ENCODE measurements at regions not wholly inside any gene's neighbourhood (a gene's known extent, or its start where the extent isn't known, plus 50 kb on each side); places are given as distances from the start of the nearest gene placed in this dataset.

GRCh38 chr2:225293638-225294037, 105.9 kb upstream of the NYAP2 start:
- Histone ChIP-seq H3K9ac (ENCODE audit: low read length) (no peak overlapping the region), H3K4ac (ENCODE audit: low read depth in 1 of 2, low read length in 2 of 2) (no peak overlapping the region)
- 84% methylated on average over 5 of the region's 7 CpGs for WGBS

GRCh38 chr2:225290757-225291400, 108.6 kb upstream of the NYAP2 start:
- Histone ChIP-seq H3K23ac (ENCODE audit: low read length in 2 of 2) (no peak overlapping the region), H3K27ac (ENCODE audit: low read length, poor library complexity, severe bottlenecking) (no peak overlapping the region), H3K18ac (ENCODE audit: low read depth in 1 of 2, low read length in 2 of 2) (no peak overlapping the region), H2BK120ac (ENCODE audit: low read depth, low read length) (no peak overlapping the region), H3K4ac (ENCODE audit: low read depth in 1 of 2, low read length in 2 of 2) (no peak overlapping the region), H3K79me1 (replicated peaks; ENCODE audit: low read length, poor library complexity, severe bottlenecking) (no peaks in the 10 kb centered on the region), H3K4me3 (ENCODE audit: insufficient read depth in 1 of 2, low read depth in 1 of 2, low read length in 2 of 2) (no peak overlapping the region), H4K8ac (ENCODE audit: low read length) (no peak overlapping the region), H3K9ac (ENCODE audit: low read length) (no peak overlapping the region), H2AFZ (ENCODE audit: low read depth, low read length) (no peak overlapping the region), H2BK12ac (ENCODE audit: low read length in 2 of 2) (no peak overlapping the region), H3K27me3 (ENCODE audit: control insufficient read depth in 1 of 2, insufficient read depth in 1 of 2, low read length in 2 of 2) (peaks cover 0 to 10% of the 10 kb centered on the region in 2 experiments), H3K9me3 (ENCODE audit: control insufficient read depth, low read length) (no peaks in the 10 kb centered on the region), H2BK15ac (ENCODE audit: low read depth, poor library complexity, severe bottlenecking) (no peak overlapping the region), H4K91ac (ENCODE audit: low read length) (no peak overlapping the region), H3K4me1 (ENCODE audit: control insufficient read depth, insufficient read depth, low read depth, low read length) (no peaks in the 10 kb centered on the region), H3K4me2 (ENCODE audit: low read length, poor library complexity, severe bottlenecking) (no peak overlapping the region), H3K36me3 (ENCODE audit: control insufficient read depth in 1 of 2, insufficient read depth in 2 of 2, low read depth in 1 of 2, low read length in 2 of 2) (no peaks in the 10 kb centered on the region), H3K14ac (ENCODE audit: low read length in 2 of 2) (no peak overlapping the region), H2AK5ac (ENCODE audit: low read length, severe bottlenecking) (no peak overlapping the region), H2BK5ac (ENCODE audit: low read depth, low read length, poor library complexity, severe bottlenecking) (no peak overlapping the region)
- no peak for DNase-seq
- 79% methylated on average over 7 of the region's 8 CpGs for WGBS

More at GRCh38 chr2:225293638-225294037, 105.9 kb upstream of the NYAP2 start:
- DNase-seq, result no peak
- Histone ChIP-seq H3K18ac (ENCODE audit: low read depth in 1 of 2, low read length in 2 of 2) (no peak overlapping the region), H3K9me3 (ENCODE audit: control insufficient read depth, low read length) (no peaks in the 10 kb centered on the region), H3K4me2 (ENCODE audit: low read length, poor library complexity, severe bottlenecking) (no peak overlapping the region), H3K79me1 (replicated peaks; ENCODE audit: low read length, poor library complexity, severe bottlenecking) (no peaks in the 10 kb centered on the region), H3K36me3 (ENCODE audit: control insufficient read depth in 1 of 2, insufficient read depth in 2 of 2, low read depth in 1 of 2, low read length in 2 of 2) (no peaks in the 10 kb centered on the region), H3K4me1 (ENCODE audit: control insufficient read depth, insufficient read depth, low read depth, low read length) (no peaks in the 10 kb centered on the region), H3K4me3 (ENCODE audit: insufficient read depth in 1 of 2, low read depth in 1 of 2, low read length in 2 of 2) (no peak overlapping the region), H2AFZ (ENCODE audit: low read depth, low read length) (no peak overlapping the region), H3K27me3 (ENCODE audit: control insufficient read depth in 1 of 2, insufficient read depth in 1 of 2, low read length in 2 of 2) (no peaks in the 10 kb centered on the region), H2BK15ac (ENCODE audit: low read depth, poor library complexity, severe bottlenecking) (no peak overlapping the region), H4K8ac (ENCODE audit: low read length) (no peak overlapping the region), H3K23ac (ENCODE audit: low read length in 2 of 2) (no peak overlapping the region), H2BK12ac (ENCODE audit: low read length in 2 of 2) (no peak overlapping the region), H2BK120ac (ENCODE audit: low read depth, low read length) (no peak overlapping the region), H2AK5ac (ENCODE audit: low read length, severe bottlenecking) (no peak overlapping the region), H4K91ac (ENCODE audit: low read length) (no peak overlapping the region), H3K27ac (ENCODE audit: low read length, poor library complexity, severe bottlenecking) (no peak overlapping the region), H3K14ac (ENCODE audit: low read length in 2 of 2) (no peak overlapping the region), H2BK5ac (ENCODE audit: low read depth, low read length, poor library complexity, severe bottlenecking) (no peak overlapping the region)

- Histone ChIP-seq H3K9me3 (ENCODE audit: control insufficient read depth, low read length) (no peaks in the 10 kb centered on the region), H2BK120ac (ENCODE audit: low read depth, low read length) (no peak overlapping the region), H3K36me3 (ENCODE audit: control insufficient read depth in 1 of 2, insufficient read depth in 2 of 2, low read depth in 1 of 2, low read length in 2 of 2) (no peaks in the 10 kb centered on the region), H3K4me1 (ENCODE audit: control insufficient read depth, insufficient read depth, low read depth, low read length) (no peaks in the 10 kb centered on the region), H2BK12ac (ENCODE audit: low read length in 2 of 2) (no peak overlapping the region), H3K18ac (ENCODE audit: low read depth in 1 of 2, low read length in 2 of 2) (no peak overlapping the region), H3K4ac (ENCODE audit: low read depth in 1 of 2, low read length in 2 of 2) (no peak overlapping the region), H2AFZ (ENCODE audit: low read depth, low read length) (no peak overlapping the region), H3K27ac (ENCODE audit: low read length, poor library complexity, severe bottlenecking) (no peak overlapping the region), H3K27me3 (ENCODE audit: control insufficient read depth in 1 of 2, insufficient read depth in 1 of 2, low read length in 2 of 2) (peaks cover 0 to 11% of the 10 kb centered on the region in 2 experiments), H3K4me2 (ENCODE audit: low read length, poor library complexity, severe bottlenecking) (no peak overlapping the region), H2AK5ac (ENCODE audit: low read length, severe bottlenecking) (no peak overlapping the region), H3K23ac (ENCODE audit: low read length in 2 of 2) (no peak overlapping the region), H3K4me3 (ENCODE audit: insufficient read depth in 1 of 2, low read depth in 1 of 2, low read length in 2 of 2) (no peak overlapping the region), H4K91ac (ENCODE audit: low read length) (no peak overlapping the region), H3K14ac (ENCODE audit: low read length in 2 of 2) (no peak overlapping the region), H3K9ac (ENCODE audit: low read length) (no peak overlapping the region), H2BK15ac (ENCODE audit: low read depth, poor library complexity, severe bottlenecking) (no peak overlapping the region), H4K8ac (ENCODE audit: low read length) (no peak overlapping the region), H2BK5ac (ENCODE audit: low read depth, low read length, poor library complexity, severe bottlenecking) (no peak overlapping the region), H3K79me1 (replicated peaks; ENCODE audit: low read length, poor library complexity, severe bottlenecking) (no peaks in the 10 kb centered on the region)
- DNase-seq, result no peak
- WGBS, result 62% methylated on average over 2 of the region's 2 CpGs
These were observed 109.9 kb upstream of the NYAP2 start for GRCh38 chr2:225289659-225290058.

GRCh38 chr2:225288986-225289385, 110.5 kb upstream of the NYAP2 start:
- H3K4ac ChIP-seq (ENCODE audit: low read depth in 1 of 2, low read length in 2 of 2), result no peak overlapping the region
- no peak overlapping the region for H3K14ac ChIP-seq (ENCODE audit: low read length in 2 of 2)
- H3K9ac ChIP-seq (ENCODE audit: low read length), result no peak overlapping the region
- H3K79me1 ChIP-seq (replicated peaks; ENCODE audit: low read length, poor library complexity, severe bottlenecking), result no peaks in the 10 kb centered on the region
- no peak overlapping the region for H3K27ac ChIP-seq (ENCODE audit: low read length, poor library complexity, severe bottlenecking)
- no peak overlapping the region for H3K4me2 ChIP-seq (ENCODE audit: low read length, poor library complexity, severe bottlenecking)
- WGBS, result 84% methylated on average over 3 of the region's 3 CpGs
- H3K4me1 ChIP-seq (ENCODE audit: control insufficient read depth, insufficient read depth, low read depth, low read length), result no peaks in the 10 kb centered on the region
- H3K23ac ChIP-seq (ENCODE audit: low read length in 2 of 2), result no peak overlapping the region
- H3K4me3 ChIP-seq (ENCODE audit: insufficient read depth in 1 of 2, low read depth in 1 of 2, low read length in 2 of 2), result no peak overlapping the region
- H2BK12ac ChIP-seq (ENCODE audit: low read length in 2 of 2), result no peak overlapping the region
- no peak overlapping the region for H2BK5ac ChIP-seq (ENCODE audit: low read depth, low read length, poor library complexity, severe bottlenecking)
- H2BK120ac ChIP-seq (ENCODE audit: low read depth, low read length), result no peak overlapping the region
- DNase-seq, result peak; percentile 30
- no peak overlapping the region for H4K91ac ChIP-seq (ENCODE audit: low read length)
- H3K36me3 ChIP-seq (ENCODE audit: control insufficient read depth in 1 of 2, insufficient read depth in 2 of 2, low read depth in 1 of 2, low read length in 2 of 2), result no peaks in the 10 kb centered on the region
- H2AFZ ChIP-seq (ENCODE audit: low read depth, low read length), result no peak overlapping the region
- H4K8ac ChIP-seq (ENCODE audit: low read length), result no peak overlapping the region
- H2BK15ac ChIP-seq (ENCODE audit: low read depth, poor library complexity, severe bottlenecking), result no peak overlapping the region
- no peak overlapping the region for H3K18ac ChIP-seq (ENCODE audit: low read depth in 1 of 2, low read length in 2 of 2)
- no peak overlapping the region for H2AK5ac ChIP-seq (ENCODE audit: low read length, severe bottlenecking)
- H3K9me3 ChIP-seq (ENCODE audit: control insufficient read depth, low read length), result no peaks in the 10 kb centered on the region
- H3K27me3 ChIP-seq (ENCODE audit: control insufficient read depth in 1 of 2, insufficient read depth in 1 of 2, low read length in 2 of 2), result peaks cover 0 to 11% of the 10 kb centered on the region in 2 experiments

Data from mesenchymal stem cell (in vitro differentiated cells and primary cell).